ENCODE measurements at regions not wholly inside any gene's neighbourhood (a gene's known extent, or its start where the extent isn't known, plus 50 kb on each side); places are given as distances from the start of the nearest gene placed in this dataset.
A peak's percentile ranks its signal among the peaks of the same experiment; 100 is the strongest.

DNA sequence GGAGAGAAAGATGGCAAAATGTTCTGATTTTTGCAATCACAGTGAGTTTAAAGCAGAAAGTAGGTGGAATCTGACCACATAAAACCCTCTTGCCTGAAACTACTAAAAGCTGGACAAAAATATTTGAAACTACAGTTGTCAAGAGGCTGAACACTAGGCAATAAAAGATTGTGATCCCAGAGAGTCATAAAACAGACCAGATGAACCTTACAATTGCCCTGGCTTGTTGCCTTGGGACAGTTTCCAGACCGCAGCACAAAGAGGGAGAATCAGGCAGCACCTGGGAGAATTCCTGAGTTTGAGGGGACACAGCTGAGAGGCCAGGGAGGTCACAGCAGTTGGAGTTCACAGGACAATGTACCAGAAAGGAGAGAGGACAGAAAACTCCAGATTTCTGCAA lies 107.3 kb upstream of the NANOS1 start:
- no peak for DNase-seq
- no peak for TF ChIP-seq POLR2A (IDR thresholded peaks at IDR 0.05)
- TF ChIP-seq POLR2AphosphoS5 (IDR thresholded peaks at IDR 0.05): peak in 2 of 4 donors; percentile 23 to 39
- H3K4me3 ChIP-seq: no peak overlapping the region
- WGBS, 2 donors: 12 to 31% methylated on average over 1 of the region's 1 CpG
- H3K27ac ChIP-seq: no peak overlapping the region
- H3K27me3 ChIP-seq: no peaks in the 10 kb centered on the region
- H3K9me3 ChIP-seq: no peaks in the 10 kb centered on the region
- peaks cover 0 to 15% (median 13%) of the 10 kb centered on the region in 4 donors for H3K4me1 ChIP-seq
- intact Hi-C loops (cut with DNase I): no loop called here
- H3K36me3 ChIP-seq: no peaks in the 10 kb centered on the region

DNA sequence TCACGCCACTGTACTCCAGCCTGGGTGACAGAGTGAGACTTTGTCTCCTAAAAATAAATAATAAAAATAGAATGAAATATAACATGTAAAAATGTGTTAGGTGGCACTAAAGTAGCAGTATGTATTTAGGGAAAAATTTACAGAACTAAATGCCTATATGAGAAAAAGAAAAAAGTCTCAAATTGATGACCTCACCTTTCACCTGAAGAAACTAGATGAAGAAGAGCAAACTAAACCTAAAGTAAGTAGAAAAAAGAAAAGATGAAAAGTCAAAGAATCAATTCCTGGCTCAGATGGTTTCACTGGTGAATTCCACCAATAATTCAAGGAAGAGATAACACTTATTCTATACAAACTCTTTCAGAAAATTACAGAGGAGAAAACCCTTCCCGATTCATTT lies 106.5 kb upstream of the NANOS1 start:
- H3K27ac ChIP-seq: no peak overlapping the region
- no peak overlapping the region for H3K4me3 ChIP-seq
- no peak for DNase-seq
- H3K27me3 ChIP-seq: no peaks in the 10 kb centered on the region
- 73 to 84% methylated on average over 2 of the region's 2 CpGs for WGBS, 2 donors
- no peaks in the 10 kb centered on the region for H3K9me3 ChIP-seq
- TF ChIP-seq POLR2A (IDR thresholded peaks at IDR 0.05) (no peak), EP300 (IDR thresholded peaks at IDR 0.05) (no peak), POLR2AphosphoS5 (IDR thresholded peaks at IDR 0.05) (no peak)
- TF ChIP-seq, protein P1, sequence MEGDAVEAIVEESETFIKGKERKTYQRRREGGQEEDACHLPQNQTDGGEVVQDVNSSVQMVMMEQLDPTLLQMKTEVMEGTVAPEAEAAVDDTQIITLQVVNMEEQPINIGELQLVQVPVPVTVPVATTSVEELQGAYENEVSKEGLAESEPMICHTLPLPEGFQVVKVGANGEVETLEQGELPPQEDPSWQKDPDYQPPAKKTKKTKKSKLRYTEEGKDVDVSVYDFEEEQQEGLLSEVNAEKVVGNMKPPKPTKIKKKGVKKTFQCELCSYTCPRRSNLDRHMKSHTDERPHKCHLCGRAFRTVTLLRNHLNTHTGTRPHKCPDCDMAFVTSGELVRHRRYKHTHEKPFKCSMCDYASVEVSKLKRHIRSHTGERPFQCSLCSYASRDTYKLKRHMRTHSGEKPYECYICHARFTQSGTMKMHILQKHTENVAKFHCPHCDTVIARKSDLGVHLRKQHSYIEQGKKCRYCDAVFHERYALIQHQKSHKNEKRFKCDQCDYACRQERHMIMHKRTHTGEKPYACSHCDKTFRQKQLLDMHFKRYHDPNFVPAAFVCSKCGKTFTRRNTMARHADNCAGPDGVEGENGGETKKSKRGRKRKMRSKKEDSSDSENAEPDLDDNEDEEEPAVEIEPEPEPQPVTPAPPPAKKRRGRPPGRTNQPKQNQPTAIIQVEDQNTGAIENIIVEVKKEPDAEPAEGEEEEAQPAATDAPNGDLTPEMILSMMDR (IDR thresholded peaks at IDR 0.05): no peak
- H3K4me1 ChIP-seq: peaks cover 0 to 15% (median 13%) of the 10 kb centered on the region in 4 donors
- H3K36me3 ChIP-seq: no peaks in the 10 kb centered on the region
- intact Hi-C loops (cut with DNase I): no loop called here

DNA sequence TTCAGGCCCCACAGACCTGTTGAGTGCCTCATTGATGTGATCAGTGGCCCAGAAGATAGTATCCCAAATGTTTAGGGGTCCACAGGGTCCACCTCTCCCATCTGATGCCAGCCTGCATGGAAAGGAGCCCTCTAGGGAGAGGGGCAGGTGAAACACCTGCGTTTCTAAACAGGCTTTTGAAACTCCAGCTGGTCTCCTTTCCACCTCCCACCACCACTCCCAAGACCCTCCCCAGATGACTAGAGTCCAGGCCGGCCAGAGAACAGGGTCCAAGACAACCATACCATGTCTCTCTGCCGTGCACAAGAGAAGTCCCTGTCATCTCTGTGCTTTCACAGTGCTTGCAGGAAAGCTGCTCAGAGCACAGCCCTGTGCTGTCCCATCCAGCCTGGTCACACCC lies 105.0 kb upstream of the NANOS1 start:
- Histone ChIP-seq H3K4me3 (no peak overlapping the region), H3K4me1 (peaks cover 0 to 15% (median 13%) of the 10 kb centered on the region in 4 donors), H3K27ac (no peak overlapping the region), H3K9me3 (no peaks in the 10 kb centered on the region), H3K36me3 (no peaks in the 10 kb centered on the region), H3K27me3 (no peaks in the 10 kb centered on the region)
- 63 to 81% methylated on average over 3 of the region's 3 CpGs for WGBS, 2 donors
- intact Hi-C loops (cut with DNase I): no loop called here
- DNase-seq: no peak
- TF ChIP-seq POLR2AphosphoS5 (IDR thresholded peaks at IDR 0.05): no peak
- TF ChIP-seq EP300 (IDR thresholded peaks at IDR 0.05): no peak
- TF ChIP-seq, protein P1 (IDR thresholded peaks at IDR 0.05): no peak
- TF ChIP-seq POLR2A (IDR thresholded peaks at IDR 0.05): no peak

DNA sequence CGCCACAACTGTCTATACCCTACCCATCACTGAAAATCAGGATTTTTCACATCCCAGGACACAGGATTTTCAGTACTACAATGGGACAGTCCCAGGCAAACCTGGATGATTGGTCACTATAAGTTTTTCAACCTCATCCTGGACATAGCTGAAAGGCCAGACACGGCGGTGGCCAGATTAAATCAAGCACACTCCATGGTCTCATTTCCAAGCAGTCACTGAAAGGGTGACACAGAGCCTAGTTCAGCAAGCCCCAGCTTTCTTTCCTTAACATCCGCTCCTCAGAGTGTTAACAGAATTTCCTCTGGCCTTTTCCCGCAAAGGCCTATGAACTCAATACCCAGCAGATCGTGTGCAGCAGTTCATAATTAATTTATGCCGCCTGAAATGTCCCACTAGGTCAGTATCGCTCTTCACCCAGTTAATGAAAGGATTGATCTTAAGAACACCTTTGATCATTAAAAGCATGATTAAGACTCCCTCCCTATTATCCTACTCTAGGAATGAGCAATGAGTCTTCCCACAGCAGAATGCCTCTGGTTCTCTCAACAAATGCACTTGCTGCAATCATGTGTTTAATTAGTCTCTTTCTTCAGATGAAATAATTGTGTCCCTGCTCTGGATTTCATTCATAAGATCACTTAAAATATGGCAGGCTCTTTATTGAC lies 104.0 kb upstream of the NANOS1 start:
- TF ChIP-seq, protein P1 (IDR thresholded peaks at IDR 0.05): no peak
- TF ChIP-seq POLR2AphosphoS5 (IDR thresholded peaks at IDR 0.05) (no peak), EP300 (IDR thresholded peaks at IDR 0.05) (no peak), POLR2A (IDR thresholded peaks at IDR 0.05) (no peak)
- intact Hi-C loops (cut with DNase I): no loop called here
- WGBS, 2 donors: 91 to 93% methylated on average over 8 of the region's 8 CpGs
- Histone ChIP-seq H3K9me3 (no peaks in the 10 kb centered on the region), H3K36me3 (no peaks in the 10 kb centered on the region), H3K4me1 (peaks cover 0 to 15% (median 13%) of the 10 kb centered on the region in 4 donors), H3K27me3 (no peaks in the 10 kb centered on the region), H3K27ac (no peak overlapping the region), H3K4me3 (no peak overlapping the region)
- DNase-seq: no peak

DNA sequence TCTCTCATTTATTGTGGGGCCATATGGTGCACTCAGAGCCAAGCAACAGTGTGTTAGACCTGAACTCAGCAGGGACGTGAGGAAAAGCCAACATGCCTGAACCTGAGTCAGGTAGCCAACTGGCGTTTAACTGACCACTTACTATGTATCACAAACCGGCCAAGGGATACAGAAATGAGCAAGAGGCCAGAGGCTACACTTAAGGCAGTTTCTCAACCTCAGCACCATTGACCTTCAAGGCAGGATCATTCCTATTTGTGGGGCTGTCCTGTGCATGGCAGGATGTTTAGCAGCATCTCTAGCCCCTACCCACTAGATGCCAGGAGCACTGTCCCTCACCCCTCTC lies 103.5 kb upstream of the NANOS1 start:
- Histone ChIP-seq H3K9me3 (peaks cover 0 to 5% (median 0%) of the 10 kb centered on the region in 4 donors), H3K36me3 (no peaks in the 10 kb centered on the region), H3K4me1 (peaks cover 0 to 15% (median 13%) of the 10 kb centered on the region in 4 donors), H3K27ac (no peak overlapping the region), H3K4me3 (no peak overlapping the region), H3K27me3 (no peaks in the 10 kb centered on the region)
- WGBS, 2 donors: 46 to 74% methylated on average over 3 of the region's 3 CpGs
- TF ChIP-seq POLR2AphosphoS5 (IDR thresholded peaks at IDR 0.05) (no peak), EP300 (IDR thresholded peaks at IDR 0.05) (no peak), POLR2A (IDR thresholded peaks at IDR 0.05) (no peak)
- TF ChIP-seq, protein P1 (IDR thresholded peaks at IDR 0.05): no peak
- intact Hi-C loops (cut with DNase I): no loop called here
- DNase-seq: no peak
